Vagina (tissue), 2 donors: ENCODE measurements at regions not wholly inside any gene's neighbourhood (a gene's known extent, or its start where the extent isn't known, plus 50 kb on each side); places are given as distances from the start of the nearest gene placed in this dataset.

Experiments
- POLR2A ChIP-seq, 2 donors: fragments of 450-650 bp; IDR thresholded peaks; one replicate each; pipeline ENCODE4 v1.6.1; 2017; ENCODE audit warnings: antibody characterized with exemption in 2 of 2, mild to moderate bottlenecking in 2 of 2, moderate library complexity in 2 of 2
- POLR2AphosphoS5 ChIP-seq, 2 donors: sonication (generic); formaldehyde crosslinking; IDR thresholded peaks; one replicate each; pipeline ENCODE4 v1.9.0; 2017; ENCODE audit warnings: antibody characterized with exemption in 2 of 2, mild to moderate bottlenecking in 2 of 2, low read depth in 1 of 2; ENCODE audit not compliant: insufficient read depth in 1 of 2
- TF ChIP-seq, protein P1 (sequence below), 3 experiments: fragments of 450-650 bp in 2 of 3; fragments of 200-600 bp in 1 of 3; sonication (generic) in 1 of 3; IDR thresholded peaks; one replicate each; pipeline ENCODE4 v1.5.1; 2017 to 2019; ENCODE audit warnings: antibody characterized with exemption in 3 of 3, mild to moderate bottlenecking in 2 of 3, moderate library complexity in 2 of 3

DNA sequence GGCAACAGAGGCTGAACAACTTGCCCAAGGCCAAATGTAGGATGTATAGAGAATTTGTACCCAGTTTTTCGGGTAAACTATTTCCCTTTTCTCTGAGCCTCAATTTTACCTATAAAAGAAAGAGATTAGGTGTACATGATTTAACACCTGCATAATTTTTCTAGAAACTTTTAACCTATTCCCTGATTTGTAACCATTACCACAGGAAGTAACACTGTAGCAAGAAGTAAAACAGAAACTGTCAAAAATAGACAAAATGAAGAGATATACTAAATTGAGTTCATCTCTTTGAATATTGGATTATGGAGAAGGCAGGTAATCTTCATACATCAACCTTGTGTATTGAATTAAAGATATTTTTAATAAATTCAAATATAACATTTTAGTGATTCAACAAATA is 136.2 kb downstream of the ZC3H11B start:
- TF ChIP-seq, protein P1, sequence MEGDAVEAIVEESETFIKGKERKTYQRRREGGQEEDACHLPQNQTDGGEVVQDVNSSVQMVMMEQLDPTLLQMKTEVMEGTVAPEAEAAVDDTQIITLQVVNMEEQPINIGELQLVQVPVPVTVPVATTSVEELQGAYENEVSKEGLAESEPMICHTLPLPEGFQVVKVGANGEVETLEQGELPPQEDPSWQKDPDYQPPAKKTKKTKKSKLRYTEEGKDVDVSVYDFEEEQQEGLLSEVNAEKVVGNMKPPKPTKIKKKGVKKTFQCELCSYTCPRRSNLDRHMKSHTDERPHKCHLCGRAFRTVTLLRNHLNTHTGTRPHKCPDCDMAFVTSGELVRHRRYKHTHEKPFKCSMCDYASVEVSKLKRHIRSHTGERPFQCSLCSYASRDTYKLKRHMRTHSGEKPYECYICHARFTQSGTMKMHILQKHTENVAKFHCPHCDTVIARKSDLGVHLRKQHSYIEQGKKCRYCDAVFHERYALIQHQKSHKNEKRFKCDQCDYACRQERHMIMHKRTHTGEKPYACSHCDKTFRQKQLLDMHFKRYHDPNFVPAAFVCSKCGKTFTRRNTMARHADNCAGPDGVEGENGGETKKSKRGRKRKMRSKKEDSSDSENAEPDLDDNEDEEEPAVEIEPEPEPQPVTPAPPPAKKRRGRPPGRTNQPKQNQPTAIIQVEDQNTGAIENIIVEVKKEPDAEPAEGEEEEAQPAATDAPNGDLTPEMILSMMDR (IDR thresholded peaks at IDR 0.05): no peak
- no peak for TF ChIP-seq POLR2A (IDR thresholded peaks at IDR 0.05)
- TF ChIP-seq POLR2AphosphoS5 (IDR thresholded peaks at IDR 0.05; ENCODE audit: insufficient read depth in 1 of 2, low read depth in 1 of 2): no peak
